OCI-LY1 (cell line): ENCODE measurements at regions not wholly inside any gene's neighbourhood (a gene's known extent, or its start where the extent isn't known, plus 50 kb on each side); places are given as distances from the start of the nearest gene placed in this dataset.
"Not testable (repeated sequence)": the region's sequence is repeated elsewhere in the genome, so short reads cannot be mapped to it uniquely, and the experiment has no call there.

Source experiments
- EZH2 ChIP-seq: fragments of 200-600 bp; sonication (generic), shearing (Covaris generic); IDR thresholded peaks from 2 replicates; pipeline ENCODE4 v1.8.0; 2017; ENCODE audit warnings: borderline replicate concordance, mixed run types, mild to moderate bottlenecking, antibody characterized with exemption, low read length, moderate library complexity, mixed read lengths
- TF ChIP-seq, protein P1 (sequence below): fragments of 200-600 bp; sonication (generic), shearing (Covaris generic); IDR thresholded peaks from 2 replicates; pipeline ENCODE4 v1.5.1; 2017; ENCODE audit warnings: mild to moderate bottlenecking, antibody characterized with exemption, low read length, moderate library complexity, mixed read lengths

DNA sequence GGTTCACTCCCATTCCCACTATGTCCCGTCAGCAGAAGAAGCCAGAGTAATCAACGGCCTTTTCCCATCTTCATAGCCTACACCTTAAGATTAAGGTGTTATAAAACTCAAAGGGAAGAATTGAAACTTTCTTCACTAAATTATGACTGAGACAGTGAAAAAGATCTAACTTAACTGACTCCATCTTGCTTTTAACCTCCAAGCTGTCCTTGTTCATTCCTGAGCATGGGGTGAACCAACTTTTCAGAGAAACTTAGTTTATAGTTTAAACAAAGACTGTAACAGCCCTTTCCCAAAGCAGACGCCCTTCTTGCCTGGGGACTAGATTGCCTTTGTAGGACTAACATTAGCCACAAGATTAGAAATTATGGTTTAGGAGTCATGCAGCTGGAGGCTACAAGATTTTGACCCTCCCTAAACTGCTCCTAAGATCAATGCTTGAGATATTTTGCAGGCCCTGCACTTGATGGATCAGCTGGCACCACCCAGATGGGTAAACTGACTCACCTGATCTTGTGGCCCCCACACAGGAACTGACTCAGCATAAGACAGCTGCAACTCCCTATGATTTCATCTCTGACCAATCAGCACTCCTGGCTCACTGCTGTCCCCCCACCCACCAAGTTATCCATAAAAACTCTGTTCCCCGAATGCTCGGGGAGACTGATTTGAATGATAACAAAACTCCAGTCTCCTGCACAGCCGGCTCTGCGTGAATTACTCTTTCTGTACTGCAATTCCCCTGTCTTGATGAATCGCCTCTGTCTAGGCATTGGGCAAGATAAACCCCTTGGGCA lies 587.6 kb downstream of the NTRK3 start:
- TF ChIP-seq, protein P1, sequence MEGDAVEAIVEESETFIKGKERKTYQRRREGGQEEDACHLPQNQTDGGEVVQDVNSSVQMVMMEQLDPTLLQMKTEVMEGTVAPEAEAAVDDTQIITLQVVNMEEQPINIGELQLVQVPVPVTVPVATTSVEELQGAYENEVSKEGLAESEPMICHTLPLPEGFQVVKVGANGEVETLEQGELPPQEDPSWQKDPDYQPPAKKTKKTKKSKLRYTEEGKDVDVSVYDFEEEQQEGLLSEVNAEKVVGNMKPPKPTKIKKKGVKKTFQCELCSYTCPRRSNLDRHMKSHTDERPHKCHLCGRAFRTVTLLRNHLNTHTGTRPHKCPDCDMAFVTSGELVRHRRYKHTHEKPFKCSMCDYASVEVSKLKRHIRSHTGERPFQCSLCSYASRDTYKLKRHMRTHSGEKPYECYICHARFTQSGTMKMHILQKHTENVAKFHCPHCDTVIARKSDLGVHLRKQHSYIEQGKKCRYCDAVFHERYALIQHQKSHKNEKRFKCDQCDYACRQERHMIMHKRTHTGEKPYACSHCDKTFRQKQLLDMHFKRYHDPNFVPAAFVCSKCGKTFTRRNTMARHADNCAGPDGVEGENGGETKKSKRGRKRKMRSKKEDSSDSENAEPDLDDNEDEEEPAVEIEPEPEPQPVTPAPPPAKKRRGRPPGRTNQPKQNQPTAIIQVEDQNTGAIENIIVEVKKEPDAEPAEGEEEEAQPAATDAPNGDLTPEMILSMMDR = not testable (repeated sequence)
- TF ChIP-seq EZH2 = not testable (repeated sequence)
